ENCODE measurements at regions not wholly inside any gene's neighbourhood (a gene's known extent, or its start where the extent isn't known, plus 50 kb on each side); places are given as distances from the start of the nearest gene placed in this dataset.
"Not testable (repeated sequence)": the region's sequence is repeated elsewhere in the genome, so short reads cannot be mapped to it uniquely, and the experiment has no call there.

DNA sequence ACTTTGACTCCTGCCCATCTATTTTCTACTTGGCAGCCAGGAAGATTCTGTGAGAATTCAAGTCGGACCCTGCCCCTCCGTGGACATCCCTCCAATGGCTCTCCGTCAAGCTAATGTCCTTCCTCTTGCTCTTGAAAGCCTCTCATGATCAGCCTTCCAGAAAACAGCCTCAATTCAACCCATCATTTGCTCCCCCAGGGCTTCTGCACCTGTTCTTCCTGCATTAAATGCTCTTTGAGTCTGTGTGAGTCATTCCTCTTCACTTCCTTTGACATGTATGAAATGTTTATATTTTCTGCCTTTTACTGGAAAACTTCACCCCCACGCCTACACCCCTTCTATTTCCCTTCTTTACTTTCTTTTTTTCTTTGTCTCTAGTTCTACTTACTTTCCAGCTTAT, 734.1 kb upstream of the ZP4 start:
- no peak for DNase-seq

- DNase-seq: no peak
Observed at GRCh38 chr1:238621405-238621804, 730.7 kb upstream of the ZP4 start.

- no peak for DNase-seq
Observed at GRCh38 chr1:238619652-238620051, 728.9 kb upstream of the ZP4 start.

- DNase-seq: no peak
Observed at GRCh38 chr1:238611406-238611805, 720.7 kb upstream of the ZP4 start.

DNA sequence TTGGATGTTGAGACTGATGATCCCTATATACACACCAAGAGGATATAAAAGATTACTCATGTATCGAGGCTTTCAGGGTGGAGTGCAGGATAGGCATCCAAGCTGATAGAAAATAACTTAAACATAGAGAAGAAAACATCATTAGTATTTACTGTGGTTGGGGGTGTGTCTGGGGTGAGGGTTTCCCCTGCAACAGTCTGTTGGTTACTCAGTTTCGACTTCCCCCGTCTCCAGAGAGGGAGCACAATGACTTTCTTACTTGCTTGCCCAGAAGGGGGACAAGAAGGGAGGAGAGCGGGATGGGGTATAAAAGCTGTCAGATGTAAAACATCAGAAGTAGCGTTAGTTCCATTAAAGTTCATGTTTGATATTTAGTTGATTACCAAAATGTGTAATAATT, 717.4 kb upstream of the ZP4 start:
- no peak for DNase-seq

DNA sequence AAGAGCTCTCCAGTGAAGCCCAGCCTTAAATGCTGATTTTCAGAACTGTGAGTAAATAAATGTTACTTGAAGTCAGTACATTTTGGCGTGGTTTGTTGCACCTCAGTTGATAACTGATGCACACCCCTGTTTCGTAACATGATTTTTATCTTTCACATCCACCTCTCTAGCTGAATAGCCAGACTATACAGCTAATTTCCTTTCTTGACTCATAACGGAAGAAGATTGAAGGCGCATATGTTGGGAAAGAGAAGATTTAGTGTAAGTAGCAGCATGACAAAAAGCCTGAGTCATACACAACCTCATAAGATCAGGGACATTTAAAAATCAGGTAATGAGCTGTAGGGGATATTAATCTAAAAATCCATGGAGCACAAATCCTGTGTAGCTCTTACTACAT, 716.2 kb upstream of the ZP4 start:
- no peak for DNase-seq

DNA sequence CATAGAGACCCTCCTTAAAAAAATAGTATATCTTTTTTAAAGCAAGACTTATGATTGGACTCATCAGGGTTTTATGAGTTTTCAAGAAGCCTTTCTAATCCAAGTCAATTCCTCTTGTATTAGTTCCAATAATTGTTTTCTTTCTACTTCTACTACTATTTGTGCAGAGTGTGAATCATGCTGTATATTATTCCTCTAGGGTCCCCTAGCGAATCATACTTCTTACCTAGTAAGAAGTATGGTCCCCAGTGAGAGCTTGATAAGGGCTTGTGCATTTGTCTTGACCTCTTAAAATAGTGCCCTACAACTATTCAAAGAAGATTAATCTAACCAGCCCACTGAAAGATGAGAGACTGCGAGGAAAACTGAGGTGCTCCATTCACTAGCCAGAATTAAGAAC, 715.7 kb upstream of the ZP4 start:
- DNase-seq: no peak

- DNase-seq: no peak
Observed at GRCh38 chr1:238604357-238604756, 713.6 kb upstream of the ZP4 start.

GRCh38 chr1:238601604-238602003, 710.9 kb upstream of the ZP4 start:
- not testable (repeated sequence) for DNase-seq

DNA sequence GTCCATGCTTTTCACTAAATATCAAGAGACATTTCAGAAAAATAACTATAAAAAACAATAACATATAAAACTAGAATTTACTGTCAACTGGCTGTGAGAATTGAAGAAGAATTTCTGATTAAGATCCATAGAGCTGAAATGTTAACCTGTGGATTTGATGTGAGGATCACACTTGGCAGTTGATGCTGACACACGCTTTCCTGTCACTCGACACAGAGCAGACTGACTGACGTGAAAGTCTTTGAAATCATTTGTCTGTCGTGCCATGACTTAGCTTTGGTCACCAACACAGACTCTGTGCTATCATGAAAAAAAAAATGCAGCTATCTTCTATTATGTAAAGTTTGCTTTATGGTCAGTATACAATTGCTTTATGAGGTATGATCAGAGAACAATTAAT, 706.0 kb upstream of the ZP4 start:
- no peak for DNase-seq

- DNase-seq: no peak
Observed at GRCh38 chr1:238592621-238593020, 701.9 kb upstream of the ZP4 start.

DNA sequence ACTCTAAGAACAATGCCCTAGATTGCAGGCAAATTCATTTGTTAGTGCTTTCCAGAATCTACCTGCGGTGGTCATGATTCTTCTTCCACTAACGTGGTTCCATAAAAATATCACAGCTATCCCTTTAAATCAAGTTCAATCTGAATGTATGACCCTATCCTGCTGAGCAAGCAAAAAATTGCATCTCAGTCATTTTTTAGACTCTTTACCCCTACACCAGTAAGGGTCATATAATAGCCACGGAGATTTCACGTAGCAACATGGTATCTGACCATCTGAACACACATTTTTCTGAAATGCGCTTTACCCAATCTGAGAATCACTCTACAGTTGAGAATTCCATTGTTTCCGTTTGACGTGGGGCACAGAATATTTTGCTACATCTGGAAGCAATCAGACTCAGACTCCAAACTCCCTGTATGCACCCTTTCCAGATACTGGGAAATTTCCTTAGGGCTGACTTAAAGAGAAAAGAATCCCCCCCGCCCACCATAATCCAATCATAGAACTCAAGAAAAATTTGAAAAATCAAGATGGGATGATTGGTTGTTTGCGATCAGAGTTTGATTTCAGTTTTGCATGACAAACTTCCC, 699.2 kb upstream of the ZP4 start:
- DNase-seq: no peak

DNA sequence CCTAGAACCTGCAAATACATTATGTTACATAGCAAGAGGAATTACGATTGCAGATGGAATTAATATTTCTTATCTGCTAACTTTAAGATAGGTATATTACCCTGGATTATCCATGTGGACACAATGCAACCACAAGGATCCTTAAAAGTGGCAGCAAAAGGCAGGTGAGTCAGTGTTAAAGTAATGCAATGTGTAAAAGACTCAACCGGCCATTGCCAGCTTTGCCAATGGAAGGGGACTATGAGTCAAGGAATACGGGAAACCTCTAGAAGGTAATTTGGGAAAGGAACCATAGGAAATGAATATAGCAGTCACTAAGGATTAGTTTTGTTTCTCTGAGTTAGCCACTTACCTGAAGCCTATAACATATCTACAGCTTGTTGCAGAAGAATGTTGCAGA, 692.1 kb upstream of the ZP4 start:
- no peak for DNase-seq

GRCh38 chr1:238581332-238581731, 690.6 kb upstream of the ZP4 start:
- no peak for DNase-seq

GRCh38 chr1:238568735-238569134, 678.0 kb upstream of the ZP4 start:
- DNase-seq: no peak

- DNase-seq: no peak
Observed at GRCh38 chr1:238562341-238562740, 671.6 kb upstream of the ZP4 start.

GRCh38 chr1:238558746-238559145, 668.0 kb upstream of the ZP4 start:
- DNase-seq: no peak

- no peak for DNase-seq
Observed at GRCh38 chr1:238558156-238558555, 667.4 kb upstream of the ZP4 start.

GRCh38 chr1:238552271-238552670, 661.5 kb upstream of the ZP4 start:
- DNase-seq: no peak

- no peak for DNase-seq
Observed at GRCh38 chr1:238549137-238549536, 658.4 kb upstream of the ZP4 start.

GRCh38 chr1:238546118-238546517, 655.4 kb upstream of the ZP4 start:
- DNase-seq: no peak

DNA sequence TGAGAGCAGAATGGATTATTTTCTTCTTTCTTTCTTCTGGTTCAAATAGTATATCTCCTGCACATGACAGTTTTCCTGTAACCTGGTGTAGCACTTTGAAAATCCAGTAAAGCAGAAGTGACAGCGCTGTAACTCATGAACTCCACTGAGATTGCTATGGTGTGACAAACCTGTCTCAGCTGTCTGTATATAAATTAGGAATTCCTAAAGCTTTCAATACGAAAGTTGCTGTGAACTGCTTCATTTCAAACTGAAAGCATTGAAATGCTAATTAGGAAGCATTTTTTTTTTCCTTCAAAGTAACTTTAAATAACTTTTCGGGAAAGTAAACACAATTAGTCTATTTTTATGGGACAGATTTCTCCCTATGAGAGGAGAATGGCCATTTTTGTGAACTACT, 646.9 kb upstream of the ZP4 start:
- no peak for DNase-seq

DNA sequence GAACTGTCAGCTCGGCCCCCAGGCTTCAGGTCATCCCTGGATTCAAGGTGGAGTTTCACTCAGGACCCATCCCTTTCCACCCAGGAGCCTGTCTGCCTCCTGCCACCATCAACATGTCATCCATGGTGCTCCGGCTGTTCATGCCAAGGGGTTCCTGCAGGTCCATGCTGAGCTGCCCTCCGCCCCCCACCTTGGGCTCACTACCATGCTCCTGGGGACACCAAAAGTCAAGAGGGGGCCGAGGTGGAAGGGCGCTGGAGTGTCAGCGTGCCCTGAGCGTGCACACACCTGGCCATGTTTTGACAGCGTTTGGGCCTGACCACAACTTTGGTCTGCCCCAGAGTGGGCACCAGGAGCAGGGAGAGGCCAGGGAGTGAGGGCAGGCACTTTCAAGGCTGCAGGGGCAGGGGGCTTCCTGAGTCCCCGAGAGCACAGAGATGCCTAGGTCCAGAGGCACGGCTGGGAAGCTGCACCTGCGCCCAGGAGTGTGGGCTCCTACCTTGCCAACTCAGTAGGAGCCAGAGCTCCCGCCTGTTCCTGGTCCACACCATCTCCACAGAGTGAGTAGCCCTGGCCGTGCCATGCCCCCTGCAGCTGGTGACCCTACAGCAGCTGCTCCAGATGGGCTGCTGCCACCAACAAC, 639.6 kb upstream of the ZP4 start:
- no peak for DNase-seq

DNA sequence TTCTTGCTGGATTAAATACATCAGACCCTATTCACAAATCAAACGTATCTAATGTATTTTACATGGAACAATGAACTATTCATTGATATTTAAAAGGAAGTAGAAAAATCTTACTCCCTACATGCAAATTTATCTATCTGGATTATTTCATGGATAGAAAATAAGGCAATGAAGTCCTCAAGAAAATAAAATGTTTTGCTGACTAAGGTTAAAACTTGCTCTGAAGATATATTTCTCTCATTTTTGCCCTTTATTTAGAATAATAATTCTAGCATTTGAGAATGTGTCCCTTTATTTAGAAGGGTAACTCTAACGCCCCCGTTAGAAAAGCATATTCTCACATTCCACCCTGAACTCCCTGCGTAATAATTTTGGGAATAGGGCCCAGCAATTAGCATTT, 627.0 kb upstream of the ZP4 start:
- DNase-seq: no peak

DNA sequence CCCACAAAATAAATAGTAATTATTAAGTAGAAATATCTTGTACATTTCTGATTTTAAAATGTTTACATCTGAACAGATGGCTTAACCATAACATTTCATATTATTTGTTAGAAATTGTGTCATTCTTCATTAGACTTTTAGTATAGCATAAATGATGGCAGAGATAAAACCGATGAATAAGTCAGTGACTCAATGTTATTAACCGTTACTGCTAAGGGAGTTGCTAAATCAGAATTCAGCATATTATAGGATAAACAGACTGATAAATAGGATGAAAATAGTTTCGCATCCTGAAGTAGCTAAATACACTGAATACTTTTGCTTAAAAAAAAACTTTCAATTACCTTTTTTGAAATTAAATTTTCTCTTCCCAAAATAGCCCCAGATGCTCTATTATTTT, 610.6 kb upstream of the ZP4 start:
- DNase-seq: no peak

Data from activated naive CD4-positive, alpha-beta T cell treated with Interleukin-2 at 50 U/mL for 16 hours (primary cell).